ENCODE measurements at regions not wholly inside any gene's neighbourhood (a gene's known extent, or its start where the extent isn't known, plus 50 kb on each side); places are given as distances from the start of the nearest gene placed in this dataset.

- in situ Hi-C loops (cut with HindIII; ENCODE audit: low pct_unique_long_range_greater_than_20kb, low sequenced_read_pairs), result no loop called here
- Histone ChIP-seq H3K36me3 (ENCODE audit: control insufficient read depth, insufficient read depth, low read length) (no peaks in the 10 kb centered on the region), H3K27ac (ENCODE audit: low read length) (no peak overlapping the region), H3K27me3 (ENCODE audit: control insufficient read depth, insufficient read depth, low read length) (no peaks in the 10 kb centered on the region), H3K9me3 (ENCODE audit: control insufficient read depth, insufficient read depth, low read depth, low read length) (no peaks in the 10 kb centered on the region), H3K4me3 (ENCODE audit: low read depth in 2 of 2, low read length in 2 of 2) (no peak overlapping the region), H3K4me1 (ENCODE audit: control insufficient read depth, insufficient read depth, low read length) (no peaks in the 10 kb centered on the region)
- DNase-seq (ENCODE audit: low read depth, low spot score), result no peak
- no peak for ATAC-seq
- CTCF ChIA-PET, result no interaction called here
- no TSS peak for BruUV-seq (replicated peaks)
- TF ChIP-seq SIN3A (IDR thresholded peaks at IDR 0.05; ENCODE audit: borderline replicate concordance, insufficient read depth, low read depth, low read length) (no peak), POLR2AphosphoS5 (IDR thresholded peaks at IDR 0.05; ENCODE audit: low read depth, low read length) (no peak), CTCF (IDR thresholded peaks at IDR 0.05) (no peak), REST (IDR thresholded peaks at IDR 0.05; ENCODE audit: insufficient read depth in 1 of 2, low read depth in 2 of 2, low read length in 1 of 2) (no peak), TCF7L2 (IDR thresholded peaks at IDR 0.05; ENCODE audit: low read depth, low read length) (no peak)
- POLR2A ChIA-PET, result no interaction called here
- intact Hi-C loops (cut with micrococcal nuclease; ENCODE audit: unreplicated experiment), result no loop called here
Observed at GRCh38 chr5:98498028-98498427, 275.4 kb upstream of the RGMB start.

GRCh38 chr5:98499892-98500291 is 273.6 kb upstream of the RGMB start:
- CTCF ChIA-PET, result interaction anchor here (0.6 kb wide), 1 partner anchor 25 kb away, joined by 6 read pairs; no protein-coding TSS in a partner anchor
- in situ Hi-C loops (cut with HindIII; ENCODE audit: low pct_unique_long_range_greater_than_20kb, low sequenced_read_pairs) (no loop called here), intact Hi-C loops (cut with micrococcal nuclease; ENCODE audit: unreplicated experiment) (no loop called here)
- TF ChIP-seq SIN3A (IDR thresholded peaks at IDR 0.05; ENCODE audit: borderline replicate concordance, insufficient read depth, low read depth, low read length) (no peak), CTCF (IDR thresholded peaks at IDR 0.05) (no peak), TCF7L2 (IDR thresholded peaks at IDR 0.05; ENCODE audit: low read depth, low read length) (no peak), POLR2AphosphoS5 (IDR thresholded peaks at IDR 0.05; ENCODE audit: low read depth, low read length) (no peak), REST (IDR thresholded peaks at IDR 0.05; ENCODE audit: insufficient read depth in 1 of 2, low read depth in 2 of 2, low read length in 1 of 2) (no peak)
- no peak overlapping the region for H3K4me3 ChIP-seq (ENCODE audit: low read depth in 2 of 2, low read length in 2 of 2)
- no peak overlapping the region for H3K27ac ChIP-seq (ENCODE audit: low read length)
- no peak for DNase-seq (ENCODE audit: low read depth, low spot score)
- BruUV-seq (replicated peaks), result no TSS peak
- H3K9me3 ChIP-seq (ENCODE audit: control insufficient read depth, insufficient read depth, low read depth, low read length), result no peaks in the 10 kb centered on the region
- no peak for ATAC-seq
- no peaks in the 10 kb centered on the region for H3K4me1 ChIP-seq (ENCODE audit: control insufficient read depth, insufficient read depth, low read length)
- H3K36me3 ChIP-seq (ENCODE audit: control insufficient read depth, insufficient read depth, low read length), result no peaks in the 10 kb centered on the region
- POLR2A ChIA-PET, result no interaction called here
- no peaks in the 10 kb centered on the region for H3K27me3 ChIP-seq (ENCODE audit: control insufficient read depth, insufficient read depth, low read length)
